ENCODE measurements at regions not wholly inside any gene's neighbourhood (a gene's known extent, or its start where the extent isn't known, plus 50 kb on each side); places are given as distances from the start of the nearest gene placed in this dataset.

- DNase-seq = no peak
These were observed 51.0 kb upstream of the TNC start for GRCh38 chr9:115169003-115169402.

DNA sequence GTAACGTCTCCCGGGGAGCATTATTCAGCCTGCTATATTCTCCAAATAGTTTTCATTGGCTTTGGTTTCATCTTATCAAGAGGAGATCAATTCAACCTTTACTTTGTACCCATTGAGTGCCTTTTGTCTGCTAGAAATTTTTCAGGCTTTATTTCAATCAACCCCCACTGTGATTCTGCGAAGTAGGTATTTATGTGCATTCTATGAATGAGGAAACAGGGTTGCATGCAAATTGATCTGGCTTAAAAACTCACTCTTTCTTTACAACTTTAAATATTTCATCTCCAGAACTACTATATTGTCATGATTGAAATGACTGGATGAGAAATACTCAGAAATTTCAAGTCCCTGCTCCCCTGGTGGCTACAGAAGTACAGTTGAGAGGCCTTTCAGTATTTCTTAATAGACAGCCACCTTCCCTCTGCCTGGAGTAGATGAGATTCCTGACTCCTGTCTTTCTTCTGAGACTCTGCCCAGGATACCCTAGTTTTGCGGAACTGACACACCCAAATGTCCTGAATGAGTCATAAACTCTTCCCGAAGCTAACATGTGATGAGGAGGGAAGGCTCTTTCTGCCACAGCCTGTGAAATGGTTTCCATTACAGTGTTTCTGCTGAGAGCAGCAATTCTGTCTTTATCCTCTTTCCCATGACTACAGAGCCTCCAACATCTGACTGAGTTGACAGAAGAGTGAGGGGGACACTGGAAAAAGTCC is 52.6 kb upstream of the TNC start:
- no peak for DNase-seq

DNA sequence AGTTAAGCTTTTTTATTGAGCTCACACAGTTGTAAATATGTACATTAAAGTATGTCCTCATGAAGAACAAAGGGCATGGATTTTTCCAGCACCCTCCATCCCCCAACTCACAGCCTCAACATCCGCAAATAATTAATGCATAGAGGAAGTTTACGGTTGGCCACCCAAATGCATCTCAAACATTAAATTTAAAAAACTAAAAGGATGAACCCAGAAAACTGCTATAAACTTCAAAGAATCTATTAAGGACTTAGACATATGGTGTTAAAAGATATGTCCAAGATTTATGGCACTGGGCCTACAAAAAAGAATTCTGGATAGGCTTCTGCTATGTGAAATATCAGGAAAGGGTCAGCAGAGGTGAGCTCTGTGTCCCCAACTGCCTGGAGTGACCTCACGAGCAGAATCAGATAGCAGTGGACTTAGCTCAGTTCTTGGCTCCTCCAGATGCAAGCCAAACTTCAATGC is 54.0 kb upstream of the TNC start:
- DNase-seq = no peak

- DNase-seq = no peak
These were observed 64.3 kb upstream of the TNC start for GRCh38 chr9:115182264-115182663.

DNA sequence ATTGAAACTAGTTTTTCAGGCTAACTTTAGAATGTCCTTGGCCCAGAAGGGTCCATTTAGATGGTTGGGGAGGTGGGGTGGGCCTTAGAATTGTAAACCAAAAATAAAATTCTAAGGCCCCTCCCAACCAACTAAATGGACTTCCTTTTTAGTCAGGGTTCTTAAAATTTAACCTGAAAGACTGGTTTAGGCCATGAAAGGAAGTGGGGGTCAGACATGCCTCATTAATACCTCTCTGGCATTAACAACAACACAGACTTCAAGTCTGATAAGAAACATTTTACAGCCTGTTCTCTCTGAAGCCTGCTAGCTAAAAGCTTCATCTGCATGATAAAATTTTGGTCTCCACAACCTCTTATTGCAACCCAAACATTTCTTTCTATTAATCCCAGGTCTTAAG is 65.5 kb upstream of the TNC start:
- DNase-seq = no peak

- DNase-seq = no peak
These were observed 71.7 kb upstream of the TNC start for GRCh38 chr9:115189686-115190085.

DNA sequence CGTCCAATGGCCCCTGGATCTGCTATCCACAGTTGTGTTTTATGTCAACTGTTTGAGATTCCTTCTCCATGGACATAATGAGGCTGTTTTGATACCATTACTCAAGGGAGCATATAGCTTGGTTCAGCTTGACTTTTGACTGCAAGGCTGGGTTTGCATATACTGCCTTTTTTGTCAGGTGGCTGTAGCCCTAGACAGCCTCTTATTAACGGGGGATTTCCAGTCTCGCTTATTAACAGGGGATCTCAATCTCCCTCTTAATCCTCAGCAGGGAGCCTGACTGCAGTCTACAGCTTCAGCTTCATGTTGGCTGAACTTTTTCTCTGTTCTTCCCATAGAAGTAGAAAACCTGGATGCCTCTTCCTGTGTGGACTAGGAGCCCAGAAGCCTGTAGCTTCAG is 73.7 kb upstream of the TNC start:
- no peak for DNase-seq

DNA sequence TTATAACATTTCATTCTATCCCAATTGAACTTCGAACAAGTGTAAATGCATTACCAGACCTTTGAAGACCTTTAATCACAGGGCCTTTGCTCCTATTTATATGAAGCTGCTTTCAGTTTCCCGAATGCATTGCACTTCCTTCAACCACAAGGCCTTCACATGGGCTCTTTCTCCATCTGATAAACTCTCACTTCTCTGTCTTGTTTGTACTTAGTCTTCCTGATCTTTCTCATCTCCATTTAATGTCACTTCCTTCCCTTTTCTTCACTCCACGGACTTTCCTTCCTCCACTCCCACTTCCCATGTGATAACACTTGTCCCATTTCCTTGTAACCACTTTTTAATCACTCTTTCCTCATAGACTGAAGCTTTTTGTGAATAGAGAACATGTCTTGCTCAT is 74.3 kb upstream of the TNC start:
- DNase-seq = no peak

GRCh38 chr9:115192835-115193525 is 75.0 kb upstream of the TNC start:
- DNase-seq = no peak

DNA sequence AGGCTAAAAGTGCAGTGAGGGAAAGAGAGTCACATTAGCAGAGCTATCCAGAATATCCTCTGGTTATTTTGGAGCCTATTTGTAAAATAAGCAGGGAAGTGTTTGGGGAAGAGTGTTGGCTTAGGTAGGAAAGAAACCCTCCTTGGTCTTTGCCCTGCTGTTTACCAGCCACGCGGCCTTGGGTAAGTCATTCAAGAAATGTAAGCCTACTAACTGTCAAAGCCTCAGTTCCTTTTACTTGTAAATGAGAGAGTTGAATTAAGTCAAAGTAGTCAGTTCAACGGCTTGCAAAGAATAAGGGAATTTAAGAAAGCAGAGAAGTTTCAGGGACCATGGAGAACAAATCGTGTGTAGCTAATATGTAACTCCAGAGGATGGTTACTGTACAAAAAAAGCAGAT is 75.8 kb upstream of the TNC start:
- DNase-seq = no peak

DNA sequence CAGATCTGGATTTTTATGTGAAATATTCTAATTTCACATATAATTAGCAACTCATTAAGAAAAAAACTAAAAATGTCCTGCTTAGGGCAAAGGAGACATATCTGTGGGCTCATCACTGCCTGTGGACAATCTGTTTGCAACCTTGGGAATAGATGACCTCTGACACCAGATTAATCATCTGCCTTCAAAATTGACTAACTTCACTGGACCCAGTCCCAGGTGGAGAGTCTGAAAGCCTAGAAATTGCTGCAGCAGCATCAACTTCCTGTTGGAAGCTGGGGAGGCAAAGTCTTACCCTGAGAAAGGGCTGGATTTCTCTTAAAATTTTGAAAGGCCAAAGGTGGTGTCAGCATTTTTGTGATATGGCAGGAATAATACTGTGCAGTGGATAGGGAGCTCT is 76.3 kb upstream of the TNC start:
- no peak for DNase-seq

GRCh38 chr9:115195912-115196311 is 78.0 kb upstream of the TNC start:
- no peak for DNase-seq

- no peak for DNase-seq
These were observed 79.0 kb upstream of the TNC start for GRCh38 chr9:115196919-115197318.

GRCh38 chr9:115198001-115198400 is 80.0 kb upstream of the TNC start:
- no peak for DNase-seq

DNA sequence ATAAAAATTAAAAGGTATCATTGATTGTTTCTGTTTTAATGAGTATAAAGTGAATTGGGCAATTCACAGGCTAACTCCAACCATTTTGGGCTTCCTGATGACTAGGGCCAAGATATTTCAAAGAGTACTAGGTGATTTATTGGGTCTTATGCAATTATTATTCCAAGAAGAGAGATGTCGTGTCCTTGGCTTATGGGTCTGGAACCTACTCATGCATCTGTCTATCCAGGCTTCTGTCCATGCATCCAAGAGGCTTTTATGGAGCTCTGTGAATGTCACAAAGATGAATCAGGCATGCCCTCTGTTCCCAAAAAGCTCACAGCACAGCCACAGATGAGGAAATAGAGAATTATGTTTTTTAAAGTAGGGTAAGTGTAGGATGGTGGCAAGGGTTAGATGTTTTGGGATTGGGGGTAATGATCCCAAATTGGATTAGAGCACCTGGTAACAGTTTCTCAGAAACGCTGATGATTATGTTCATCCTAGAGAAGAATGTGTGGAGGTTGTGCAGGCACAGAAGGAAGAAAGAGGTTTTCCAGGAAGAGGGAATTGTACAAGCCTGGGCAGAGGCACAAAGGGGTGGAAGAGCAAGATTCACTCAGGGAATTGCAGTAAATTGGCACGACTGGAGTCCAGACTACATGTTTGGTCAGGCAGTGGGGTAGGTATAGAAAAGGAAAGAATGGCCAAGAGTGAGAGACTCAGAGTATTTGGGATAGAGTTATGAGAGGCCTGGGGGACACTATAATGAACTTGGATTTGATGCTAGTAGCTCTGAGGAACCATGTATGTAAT is 83.0 kb upstream of the TNC start:
- DNase-seq = no peak

- DNase-seq = no peak
These were observed 84.2 kb upstream of the TNC start for GRCh38 chr9:115202181-115202580.

DNA sequence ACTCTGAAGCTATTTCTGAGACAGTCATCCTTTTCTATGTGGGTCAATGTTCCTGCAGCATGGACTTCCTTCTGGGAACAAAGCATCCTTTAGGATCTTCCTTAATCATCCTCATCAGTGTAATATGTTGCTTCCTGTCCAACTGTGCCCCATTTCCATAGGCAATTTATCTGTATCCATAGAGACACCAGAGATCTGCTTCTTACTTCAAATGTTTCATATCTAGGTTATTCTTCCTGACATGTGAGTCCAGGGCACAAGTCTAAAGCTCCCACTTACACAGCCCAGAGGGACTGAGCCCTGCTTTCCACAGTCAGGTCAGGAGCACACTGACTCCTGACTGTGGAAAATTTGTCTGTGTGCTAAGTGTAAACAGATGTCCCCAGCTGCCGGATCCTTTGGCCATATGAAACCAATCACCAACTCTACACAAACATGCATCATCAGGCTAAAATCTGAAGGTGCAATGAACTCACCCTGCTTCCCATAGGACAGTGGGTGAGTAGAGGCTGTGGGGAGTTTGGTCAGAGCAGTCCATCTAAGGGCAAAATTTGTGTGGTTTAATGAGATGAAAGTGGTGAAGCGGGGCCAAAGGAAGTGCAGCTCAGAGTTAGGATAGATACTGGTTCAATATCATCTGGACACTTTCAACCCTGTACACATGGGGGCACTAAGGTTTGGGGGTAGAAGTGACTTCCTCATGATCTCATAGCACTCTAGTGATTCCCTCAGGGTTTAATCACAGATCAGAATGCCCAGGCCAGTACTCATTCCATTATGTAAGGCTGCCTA is 85.2 kb upstream of the TNC start:
- no peak for DNase-seq

GRCh38 chr9:115204904-115205453 is 87.0 kb upstream of the TNC start:
- no peak for DNase-seq

DNA sequence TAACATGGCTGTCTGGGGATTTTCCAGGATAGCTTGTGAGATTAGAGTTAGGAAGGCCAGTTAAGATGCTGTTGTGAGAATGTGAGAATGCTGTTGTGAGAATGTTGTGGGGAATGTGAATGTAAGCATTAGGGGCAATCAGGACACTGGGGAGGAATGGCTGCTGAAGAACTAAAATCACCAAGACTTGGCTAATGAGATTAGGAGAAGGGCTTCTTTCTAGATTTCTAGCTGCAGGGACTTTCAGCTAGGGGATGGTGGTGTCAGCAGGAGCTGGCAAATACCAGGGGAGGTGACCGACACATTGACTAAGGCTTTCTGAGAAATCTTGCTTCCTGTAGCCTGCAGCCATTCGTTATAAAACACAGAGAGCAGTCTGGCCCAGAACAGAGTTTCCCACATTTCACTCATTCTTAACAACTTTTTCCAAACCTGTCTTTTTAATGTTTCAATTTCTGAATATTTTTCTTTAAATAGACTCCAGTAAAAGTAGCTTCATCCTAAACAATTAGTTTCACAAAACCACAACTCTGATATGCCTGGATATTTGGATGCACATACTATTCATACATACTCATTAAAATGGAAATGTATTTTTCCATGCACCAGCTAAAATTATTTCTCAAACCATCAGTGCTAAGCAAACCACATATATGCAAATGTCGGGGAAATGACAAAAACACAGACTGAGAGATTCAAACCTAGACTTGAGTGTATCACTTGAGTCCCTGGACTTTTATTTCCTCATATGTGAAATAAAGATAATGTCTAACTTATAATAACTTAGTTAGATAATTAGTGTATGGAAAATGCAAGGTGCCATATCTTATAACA is 89.3 kb upstream of the TNC start:
- no peak for DNase-seq

GRCh38 chr9:115208501-115208900 is 90.5 kb upstream of the TNC start:
- DNase-seq = no peak

GRCh38 chr9:115209601-115210306 is 91.8 kb upstream of the TNC start:
- no peak for DNase-seq
